ENCODE measurements at regions not wholly inside any gene's neighbourhood (a gene's known extent, or its start where the extent isn't known, plus 50 kb on each side); places are given as distances from the start of the nearest gene placed in this dataset.

DNA sequence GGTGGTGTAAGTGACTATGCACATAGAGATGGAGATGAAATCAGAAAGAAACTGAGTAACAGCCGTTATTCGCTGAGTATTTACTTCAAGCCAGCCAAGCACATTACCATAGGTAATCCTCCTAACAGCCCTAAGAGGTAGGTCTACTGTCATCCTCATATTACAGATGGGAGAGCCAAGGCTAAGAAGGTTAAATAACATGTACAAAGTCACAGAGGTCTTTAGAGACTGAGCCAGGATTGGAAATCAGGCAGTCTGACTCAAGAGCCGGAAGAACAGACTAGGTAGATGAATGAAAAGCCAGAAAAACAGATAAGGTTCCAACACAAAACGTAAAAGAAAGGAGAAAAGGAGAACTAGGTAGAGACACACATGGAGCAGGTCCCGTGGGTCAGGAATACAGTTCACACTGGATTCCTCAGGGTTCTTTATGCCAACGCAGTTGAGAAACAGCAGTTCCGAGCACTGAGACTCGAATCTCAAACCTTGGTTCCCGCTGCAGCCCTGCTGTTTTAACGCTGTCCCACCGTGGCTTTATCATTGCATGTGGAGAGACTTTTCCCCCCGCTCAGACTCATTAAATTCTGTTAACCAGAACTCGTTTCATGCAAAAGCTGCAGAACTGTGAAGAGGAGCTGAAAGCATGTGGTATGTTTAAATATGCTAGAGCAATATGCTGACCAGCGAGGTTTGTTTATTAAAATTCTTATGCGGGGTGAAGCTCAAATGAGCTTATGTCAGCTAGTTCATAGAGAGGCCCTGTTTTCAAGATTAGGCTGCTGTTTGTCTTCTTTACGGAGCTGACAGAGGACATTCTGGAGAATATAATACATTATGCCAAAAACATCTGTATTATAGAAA is 537.9 kb downstream of the CD83 start:
- H3K4me1 ChIP-seq (ENCODE audit: insufficient read depth, low read length), result no peaks in the 10 kb centered on the region
- no peak overlapping the region for H3K4me2 ChIP-seq (ENCODE audit: insufficient read depth, low read length)
- H3K36me3 ChIP-seq (ENCODE audit: insufficient read depth, low read length), result no peaks in the 10 kb centered on the region
- H3K27ac ChIP-seq (ENCODE audit: low read depth, low read length), result no peak overlapping the region
- peak overlapping the region; percentile 28 for H2AFZ ChIP-seq (ENCODE audit: low read length)
- H3K27me3 ChIP-seq (ENCODE audit: insufficient read depth, low read length), result no peaks in the 10 kb centered on the region
- TF ChIP-seq, protein P1, sequence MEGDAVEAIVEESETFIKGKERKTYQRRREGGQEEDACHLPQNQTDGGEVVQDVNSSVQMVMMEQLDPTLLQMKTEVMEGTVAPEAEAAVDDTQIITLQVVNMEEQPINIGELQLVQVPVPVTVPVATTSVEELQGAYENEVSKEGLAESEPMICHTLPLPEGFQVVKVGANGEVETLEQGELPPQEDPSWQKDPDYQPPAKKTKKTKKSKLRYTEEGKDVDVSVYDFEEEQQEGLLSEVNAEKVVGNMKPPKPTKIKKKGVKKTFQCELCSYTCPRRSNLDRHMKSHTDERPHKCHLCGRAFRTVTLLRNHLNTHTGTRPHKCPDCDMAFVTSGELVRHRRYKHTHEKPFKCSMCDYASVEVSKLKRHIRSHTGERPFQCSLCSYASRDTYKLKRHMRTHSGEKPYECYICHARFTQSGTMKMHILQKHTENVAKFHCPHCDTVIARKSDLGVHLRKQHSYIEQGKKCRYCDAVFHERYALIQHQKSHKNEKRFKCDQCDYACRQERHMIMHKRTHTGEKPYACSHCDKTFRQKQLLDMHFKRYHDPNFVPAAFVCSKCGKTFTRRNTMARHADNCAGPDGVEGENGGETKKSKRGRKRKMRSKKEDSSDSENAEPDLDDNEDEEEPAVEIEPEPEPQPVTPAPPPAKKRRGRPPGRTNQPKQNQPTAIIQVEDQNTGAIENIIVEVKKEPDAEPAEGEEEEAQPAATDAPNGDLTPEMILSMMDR (IDR thresholded peaks at IDR 0.05; ENCODE audit: extremely low read depth, low read depth, low read length), result no peak
- no peak overlapping the region for H3K4me3 ChIP-seq (ENCODE audit: insufficient read depth, low read length)
- DNase-seq (ENCODE audit: insufficient read length, low spot score, missing footprints), result no peak
- H4K20me1 ChIP-seq (ENCODE audit: insufficient read depth, low read length), result no peaks in the 10 kb centered on the region
- no peaks in the 10 kb centered on the region for H3K79me2 ChIP-seq (ENCODE audit: insufficient read depth, low read length)
- no peaks in the 10 kb centered on the region for H3K9me3 ChIP-seq (ENCODE audit: low read depth, low read length)

DNA sequence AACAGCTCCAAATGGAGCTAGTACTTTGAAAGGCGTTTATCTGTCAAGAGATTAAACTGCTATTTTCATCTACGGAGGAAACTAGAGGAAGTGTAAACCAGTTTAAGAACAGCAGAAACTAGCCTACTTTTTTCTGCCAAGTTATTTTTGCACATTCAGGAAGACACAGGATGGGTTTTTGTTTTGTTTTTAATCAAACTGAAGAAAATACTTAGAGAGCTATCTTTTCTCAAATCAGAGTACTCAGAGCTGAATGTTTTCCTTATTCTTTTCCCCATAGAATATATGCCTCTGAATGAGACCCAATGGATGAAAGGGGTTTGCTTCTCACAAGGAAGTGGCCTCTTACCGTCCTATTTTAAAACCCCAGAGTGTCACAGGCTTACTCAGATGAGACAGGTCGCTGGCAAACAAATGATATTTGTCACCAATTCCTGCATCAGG is 538.5 kb downstream of the CD83 start:
- Histone ChIP-seq H2AFZ (ENCODE audit: low read length) (peak overlapping the region; percentile 28), H3K4me2 (ENCODE audit: insufficient read depth, low read length) (no peak overlapping the region)

DNA sequence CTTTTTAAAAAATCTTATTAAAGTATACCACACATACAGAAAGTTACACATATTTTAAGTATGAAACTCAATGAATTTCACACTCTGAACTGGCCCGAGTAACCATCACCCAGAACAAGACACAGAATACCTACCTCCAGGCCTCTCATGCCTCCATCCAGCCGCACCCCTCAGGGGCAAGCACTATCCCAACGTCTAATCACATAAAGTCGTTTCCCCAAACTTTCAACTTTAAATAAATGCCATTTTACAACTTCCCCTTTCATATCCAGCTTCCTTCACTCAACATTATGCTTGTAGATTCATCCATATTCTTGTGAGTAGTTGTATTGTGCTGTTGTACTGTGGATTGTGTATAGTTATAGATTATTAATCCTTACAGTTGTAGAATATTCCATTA is 539.1 kb downstream of the CD83 start:
- no peak for DNase-seq (ENCODE audit: insufficient read length, low spot score, missing footprints)
- Histone ChIP-seq H3K27ac (ENCODE audit: low read depth, low read length) (no peak overlapping the region), H2AFZ (ENCODE audit: low read length) (no peak overlapping the region), H3K36me3 (ENCODE audit: insufficient read depth, low read length) (no peaks in the 10 kb centered on the region), H3K27me3 (ENCODE audit: insufficient read depth, low read length) (no peaks in the 10 kb centered on the region), H4K20me1 (ENCODE audit: insufficient read depth, low read length) (no peaks in the 10 kb centered on the region), H3K79me2 (ENCODE audit: insufficient read depth, low read length) (no peaks in the 10 kb centered on the region), H3K4me2 (ENCODE audit: insufficient read depth, low read length) (no peak overlapping the region), H3K9me3 (ENCODE audit: low read depth, low read length) (no peaks in the 10 kb centered on the region), H3K4me1 (ENCODE audit: insufficient read depth, low read length) (no peaks in the 10 kb centered on the region), H3K4me3 (ENCODE audit: insufficient read depth, low read length) (no peak overlapping the region)
- TF ChIP-seq, protein P1 (IDR thresholded peaks at IDR 0.05; ENCODE audit: extremely low read depth, low read depth, low read length), result no peak

More for the DNA sequence above, 538.5 kb downstream of the CD83 start:
- Histone ChIP-seq H3K36me3 (ENCODE audit: insufficient read depth, low read length) (no peaks in the 10 kb centered on the region), H3K4me3 (ENCODE audit: insufficient read depth, low read length) (no peak overlapping the region), H3K79me2 (ENCODE audit: insufficient read depth, low read length) (no peaks in the 10 kb centered on the region), H3K27me3 (ENCODE audit: insufficient read depth, low read length) (no peaks in the 10 kb centered on the region), H4K20me1 (ENCODE audit: insufficient read depth, low read length) (no peaks in the 10 kb centered on the region), H3K4me1 (ENCODE audit: insufficient read depth, low read length) (no peaks in the 10 kb centered on the region), H3K27ac (ENCODE audit: low read depth, low read length) (no peak overlapping the region), H3K9me3 (ENCODE audit: low read depth, low read length) (no peaks in the 10 kb centered on the region)
- TF ChIP-seq, protein P1 (IDR thresholded peaks at IDR 0.05; ENCODE audit: extremely low read depth, low read depth, low read length), result no peak
- DNase-seq (ENCODE audit: insufficient read length, low spot score, missing footprints), result no peak

DNA sequence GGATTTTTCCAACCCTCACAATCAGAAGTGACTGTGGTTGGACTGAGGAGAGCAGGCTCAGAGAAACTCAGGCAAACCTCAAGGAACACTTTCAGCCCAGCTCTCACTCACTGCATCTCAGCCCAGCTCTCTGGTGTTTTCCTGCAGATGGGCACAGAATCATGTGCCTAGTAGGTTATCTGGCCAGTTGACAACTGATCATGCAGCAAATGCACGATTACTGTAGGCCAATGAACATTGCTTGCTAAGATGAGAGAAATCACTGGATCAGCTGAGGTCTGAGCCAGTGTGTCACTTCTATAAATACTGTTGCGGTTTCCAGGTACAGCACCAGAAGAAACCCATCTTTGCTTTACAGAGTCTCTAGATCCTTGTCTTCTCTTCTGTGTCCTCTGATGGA is 540.5 kb downstream of the CD83 start:
- no peak overlapping the region for H3K4me3 ChIP-seq (ENCODE audit: insufficient read depth, low read length)
- DNase-seq (ENCODE audit: insufficient read length, low spot score, missing footprints), result no peak
- TF ChIP-seq, protein P1 (IDR thresholded peaks at IDR 0.05; ENCODE audit: extremely low read depth, low read depth, low read length), result no peak
- no peak overlapping the region for H3K27ac ChIP-seq (ENCODE audit: low read depth, low read length)
- no peaks in the 10 kb centered on the region for H3K79me2 ChIP-seq (ENCODE audit: insufficient read depth, low read length)
- H4K20me1 ChIP-seq (ENCODE audit: insufficient read depth, low read length), result no peaks in the 10 kb centered on the region
- no peaks in the 10 kb centered on the region for H3K27me3 ChIP-seq (ENCODE audit: insufficient read depth, low read length)
- no peaks in the 10 kb centered on the region for H3K9me3 ChIP-seq (ENCODE audit: low read depth, low read length)
- no peaks in the 10 kb centered on the region for H3K36me3 ChIP-seq (ENCODE audit: insufficient read depth, low read length)
- no peak overlapping the region for H2AFZ ChIP-seq (ENCODE audit: low read length)
- no peak overlapping the region for H3K4me2 ChIP-seq (ENCODE audit: insufficient read depth, low read length)
- no peaks in the 10 kb centered on the region for H3K4me1 ChIP-seq (ENCODE audit: insufficient read depth, low read length)
